Stimulated activated CD4-positive, alpha-beta T cell treated with anti-CD3 and anti-CD28 coated beads, Interleukin-1b, Interleukin-23, amount 100 ng/mL, for 4 hours (primary cell): ENCODE measurements at regions not wholly inside any gene's neighbourhood (a gene's known extent, or its start where the extent isn't known, plus 50 kb on each side); places are given as distances from the start of the nearest gene placed in this dataset.

Experiments
- DNase-seq, 2 donors: peaks; one replicate each; pipeline ENCODE4 v3.0.0-alpha.2; 2020; ENCODE audit warnings: low read depth in 2 of 2

DNA sequence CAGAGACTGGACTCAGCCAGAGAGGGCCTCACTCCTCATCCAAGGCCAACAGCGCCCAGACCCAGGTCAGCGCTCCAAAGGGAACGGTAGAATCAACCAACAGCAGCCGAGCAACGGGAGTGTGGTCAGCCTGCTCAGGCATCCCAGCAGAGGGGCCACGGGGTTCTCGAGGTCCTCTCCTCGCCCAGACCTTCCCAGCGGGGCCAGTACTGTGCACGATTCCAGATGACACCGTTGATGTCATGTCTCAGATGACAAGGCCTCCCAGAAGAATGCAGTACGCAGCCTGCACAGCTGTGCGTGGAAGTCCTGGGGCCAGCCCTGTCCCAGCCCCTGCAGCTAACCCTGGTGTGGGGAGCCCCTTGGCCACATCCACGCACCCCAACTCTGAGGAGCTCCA, 141.0 kb upstream of the PPP1R26 start:
- no peak for DNase-seq

DNA sequence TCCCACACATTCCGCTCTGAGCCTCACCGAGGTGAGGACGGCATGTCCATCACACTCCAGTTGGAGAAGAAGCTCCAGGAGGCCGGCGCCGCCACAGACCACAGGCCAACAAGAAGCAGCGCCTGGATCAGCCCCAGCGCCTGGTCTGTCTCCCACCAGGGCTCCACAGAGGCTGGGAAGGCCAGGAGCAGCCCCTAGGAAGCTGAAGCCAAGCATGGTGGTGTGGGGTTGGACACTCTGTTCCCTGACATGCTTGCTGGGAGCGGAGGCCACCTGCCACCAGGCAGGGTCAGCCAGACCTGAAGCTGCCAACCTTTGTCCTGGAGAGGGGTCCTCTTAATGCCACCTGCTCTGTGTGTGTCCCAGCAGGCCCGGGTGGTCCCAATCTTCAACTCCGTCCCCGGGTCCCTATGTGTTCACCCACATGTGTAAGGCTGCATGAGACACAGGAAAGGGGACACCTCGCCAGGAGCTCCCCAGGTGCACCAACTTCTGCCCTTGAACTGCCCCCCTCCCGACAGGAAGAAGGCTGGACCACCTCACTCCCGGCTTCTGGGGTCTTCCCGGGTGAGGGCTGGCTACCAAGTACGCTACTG, 140.1 kb upstream of the PPP1R26 start:
- DNase-seq, result no peak

- DNase-seq, result no peak
Measured at GRCh38 chr9:135340143-135340655, 139.4 kb upstream of the PPP1R26 start.

GRCh38 chr9:135340726-135341475, 138.7 kb upstream of the PPP1R26 start:
- no peak for DNase-seq

DNA sequence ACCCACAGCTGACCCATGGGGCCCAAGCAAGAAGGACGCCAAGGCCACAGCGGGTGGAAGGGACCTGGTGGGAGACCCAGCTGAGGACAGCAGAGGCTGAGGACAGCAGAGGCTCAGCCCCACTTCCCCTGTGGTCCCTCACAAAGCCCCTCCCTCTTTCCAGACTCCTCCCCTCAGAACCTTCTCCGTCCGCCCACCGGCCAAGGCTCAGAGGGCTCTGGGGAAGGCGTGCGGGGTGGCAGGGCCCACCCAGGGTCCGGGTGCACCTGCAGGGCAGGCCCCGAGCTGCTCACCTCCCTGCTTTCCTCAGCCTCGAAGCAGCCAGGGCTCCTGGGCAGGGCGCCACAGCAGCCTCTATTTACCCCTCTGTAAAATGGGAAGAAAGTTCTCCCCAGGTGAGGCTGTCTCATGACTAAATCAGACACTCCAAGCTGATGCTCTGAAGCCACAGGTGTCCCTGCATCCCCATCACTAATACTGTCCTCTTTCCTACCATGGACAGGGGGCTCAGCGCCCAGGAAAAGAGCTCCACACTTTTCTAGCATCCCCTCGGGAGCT, 137.9 kb upstream of the PPP1R26 start:
- DNase-seq, result no peak

DNA sequence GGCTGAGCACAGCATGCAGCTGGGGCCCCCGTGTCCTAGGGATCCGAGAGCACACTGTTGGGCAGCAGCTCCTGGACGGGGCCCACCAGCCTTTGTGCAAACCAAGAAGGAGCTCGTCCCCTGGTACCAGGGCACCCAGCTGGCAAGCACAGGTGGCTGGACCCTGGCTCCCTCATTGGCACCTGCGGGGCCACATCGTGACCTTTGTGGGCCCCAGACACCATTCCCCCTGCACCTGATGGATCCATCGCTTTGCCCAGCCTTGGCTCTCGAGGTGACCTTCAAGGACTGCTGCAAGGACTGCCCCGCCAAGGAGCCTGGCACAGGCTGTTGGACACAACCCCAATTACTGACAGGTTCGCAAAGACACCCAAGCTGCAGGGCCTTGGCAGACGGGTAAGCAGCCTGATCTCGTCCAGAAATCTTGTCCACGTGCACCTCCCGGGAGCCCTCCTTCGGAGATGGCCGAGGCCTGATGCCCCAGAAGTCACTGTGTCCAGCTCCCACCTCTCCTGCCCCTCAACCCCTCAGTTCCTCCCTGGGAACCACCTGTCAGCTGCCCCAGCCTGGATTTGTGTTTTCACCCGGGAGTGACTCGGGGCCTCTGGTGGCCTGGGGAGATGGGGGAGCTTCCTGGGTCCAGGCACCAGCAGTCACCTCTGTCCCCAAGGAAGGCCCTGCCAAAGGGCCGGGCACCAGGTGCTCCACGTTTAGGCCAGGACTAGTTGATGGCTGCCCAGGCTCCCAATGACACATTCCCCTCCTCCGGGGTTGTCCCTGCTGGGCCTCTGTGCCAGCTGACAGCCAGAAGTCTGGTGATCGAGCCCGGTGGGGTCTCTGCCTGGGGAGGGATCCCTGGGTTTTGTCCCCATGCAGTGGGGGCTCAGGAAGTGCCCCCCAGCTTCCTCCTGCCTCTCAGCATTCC, 137.1 kb upstream of the PPP1R26 start:
- no peak for DNase-seq

GRCh38 chr9:135343136-135343535, 136.4 kb upstream of the PPP1R26 start:
- no peak for DNase-seq

DNA sequence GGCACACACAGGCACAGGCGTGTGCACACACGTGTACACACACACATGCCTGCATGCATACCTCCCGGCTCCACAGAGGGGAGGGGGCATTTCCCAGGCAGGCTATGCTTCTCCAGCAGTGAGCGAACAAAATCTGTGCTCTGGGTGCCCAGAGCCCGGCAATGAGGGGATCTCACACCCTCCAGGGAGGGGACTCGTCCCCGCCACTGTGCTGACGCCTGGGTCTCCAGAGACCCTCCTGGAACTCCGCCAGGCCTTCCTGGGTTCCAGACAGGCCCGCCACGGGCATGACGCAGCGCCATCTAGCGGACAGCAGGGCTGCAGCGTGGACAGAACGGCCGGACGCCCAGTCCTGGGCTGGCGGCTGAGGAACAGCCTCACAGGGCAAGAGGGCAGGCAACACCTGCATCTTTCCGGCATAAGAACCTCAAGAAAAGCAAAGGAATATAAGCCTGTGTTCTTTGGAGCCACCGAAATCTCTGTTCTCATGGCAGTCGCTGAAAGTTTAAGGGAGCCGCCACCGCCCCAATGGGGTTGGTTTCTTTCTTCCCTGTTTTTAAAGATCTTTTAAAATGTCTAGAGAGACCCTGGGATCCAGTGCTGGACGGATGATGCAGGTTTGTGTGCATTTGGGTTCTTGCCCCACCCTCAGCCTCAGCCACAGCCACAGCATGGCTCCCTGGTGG, 135.6 kb upstream of the PPP1R26 start:
- peak; percentile 7 to 52 for DNase-seq

GRCh38 chr9:135344523-135344901, 135.1 kb upstream of the PPP1R26 start:
- no peak for DNase-seq

DNA sequence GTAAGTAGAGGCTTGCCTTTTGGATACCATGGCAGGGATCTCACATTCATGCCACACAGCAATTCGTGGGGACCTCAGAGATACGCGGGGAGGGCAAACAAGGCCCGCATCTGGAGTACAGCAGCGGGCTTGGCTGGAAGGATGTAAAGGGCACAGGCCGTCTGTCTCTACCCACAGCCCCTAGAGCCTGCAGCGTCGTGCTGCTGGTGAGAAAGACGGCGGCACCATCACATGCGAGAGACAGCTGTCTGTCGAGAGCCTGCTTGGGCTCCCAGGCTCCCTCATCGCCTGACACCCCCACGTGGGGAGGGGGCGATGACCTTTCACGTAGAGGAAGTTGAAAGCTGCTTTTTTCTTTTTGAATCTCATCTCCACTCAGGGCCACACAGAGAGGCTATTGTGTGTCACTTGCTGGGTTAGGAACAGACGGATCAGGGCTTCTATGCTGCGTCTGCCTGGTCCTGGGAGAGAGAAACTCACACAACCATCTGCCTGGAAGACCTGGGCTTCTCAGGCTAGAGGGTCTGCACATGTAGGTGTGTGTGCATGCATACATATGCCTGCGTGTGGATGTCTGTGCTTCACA, 134.6 kb upstream of the PPP1R26 start:
- no peak for DNase-seq

- no peak for DNase-seq
Measured at GRCh38 chr9:135345775-135346433, 133.7 kb upstream of the PPP1R26 start.

DNA sequence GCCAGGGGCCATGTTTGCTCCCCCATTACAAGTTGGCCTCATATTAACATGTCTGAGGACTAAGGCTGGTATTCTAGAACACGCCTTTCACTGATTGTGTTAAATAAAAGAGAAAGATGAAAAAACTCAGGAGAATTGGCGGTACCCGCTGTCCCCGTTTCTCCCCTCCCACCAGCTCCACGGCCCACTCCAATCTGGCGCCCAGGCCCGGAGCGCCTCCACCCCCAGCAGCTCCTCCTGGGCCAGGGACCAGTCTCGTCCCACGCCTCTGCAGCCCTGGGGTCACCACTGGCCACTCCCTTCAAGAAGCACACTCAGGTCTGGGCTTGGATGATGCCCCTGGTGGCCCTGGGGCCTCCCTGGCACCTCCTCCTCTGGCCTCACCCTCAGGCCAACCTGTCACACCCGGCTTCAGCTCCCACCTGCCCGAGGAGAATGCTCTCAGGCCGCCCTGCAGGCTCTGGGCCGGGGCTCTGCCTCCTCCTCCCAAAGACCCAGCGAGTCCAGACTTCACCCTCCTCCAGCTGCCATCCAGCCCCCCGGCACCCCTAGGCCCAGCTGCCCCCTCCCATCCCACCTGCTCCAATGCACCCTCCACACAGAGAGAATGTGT, 133.0 kb upstream of the PPP1R26 start:
- DNase-seq, result no peak

- DNase-seq, result no peak
Measured at GRCh38 chr9:135347461-135347860, 132.1 kb upstream of the PPP1R26 start.

DNA sequence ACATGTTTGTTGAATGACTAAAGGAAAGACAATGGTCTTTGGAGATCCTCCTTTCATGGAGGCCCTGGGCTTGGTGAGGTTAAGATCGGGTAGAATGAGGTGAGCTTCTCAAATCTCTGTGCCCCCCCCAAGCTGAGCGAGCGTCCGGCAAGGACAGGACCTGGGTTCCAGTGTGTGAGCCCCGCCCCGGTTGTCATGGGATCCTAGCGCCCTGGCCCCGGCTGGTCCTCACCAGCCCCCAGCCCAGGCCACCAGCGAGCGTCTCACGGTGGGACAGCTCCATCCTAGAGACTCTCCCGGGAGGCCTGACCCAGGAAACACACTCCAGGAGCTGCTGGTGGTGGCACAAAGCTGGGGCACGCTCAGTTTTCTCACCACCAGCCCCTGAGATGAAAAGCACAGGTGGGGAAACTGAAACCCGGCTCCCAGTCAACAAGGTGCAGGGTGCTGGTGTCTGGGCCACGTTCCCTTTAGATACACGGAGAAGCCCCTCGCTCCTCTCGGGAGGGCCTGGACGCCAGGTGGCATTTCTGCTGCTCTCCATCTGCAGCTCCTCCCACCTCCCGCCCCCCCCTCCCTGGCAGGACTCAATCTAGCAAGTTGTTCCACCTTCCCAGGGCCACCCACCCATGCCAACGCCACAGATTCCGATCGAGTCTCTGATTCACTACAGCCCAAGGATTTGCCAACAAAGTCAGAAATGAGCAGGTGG, 131.3 kb upstream of the PPP1R26 start:
- DNase-seq, result no peak

DNA sequence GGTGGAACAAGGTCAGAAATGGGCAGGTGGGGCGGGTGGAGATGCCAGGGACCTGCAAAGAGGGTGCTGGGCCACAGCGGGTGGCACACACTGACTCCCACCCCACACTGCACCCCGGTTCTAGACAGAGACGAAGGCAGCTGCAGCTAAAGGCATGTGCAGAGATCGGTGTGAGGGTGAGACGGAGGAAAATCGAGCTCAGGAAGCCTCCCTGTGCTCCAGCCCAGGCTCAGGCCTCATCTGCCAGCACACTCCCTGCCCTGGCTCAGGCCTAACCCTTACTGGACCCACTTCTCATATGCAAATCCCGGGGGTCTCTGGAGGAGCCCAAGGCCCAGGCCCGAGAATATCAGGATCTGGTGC, 130.8 kb upstream of the PPP1R26 start:
- no peak for DNase-seq

GRCh38 chr9:135349212-135350002, 130.2 kb upstream of the PPP1R26 start:
- DNase-seq, result no peak

DNA sequence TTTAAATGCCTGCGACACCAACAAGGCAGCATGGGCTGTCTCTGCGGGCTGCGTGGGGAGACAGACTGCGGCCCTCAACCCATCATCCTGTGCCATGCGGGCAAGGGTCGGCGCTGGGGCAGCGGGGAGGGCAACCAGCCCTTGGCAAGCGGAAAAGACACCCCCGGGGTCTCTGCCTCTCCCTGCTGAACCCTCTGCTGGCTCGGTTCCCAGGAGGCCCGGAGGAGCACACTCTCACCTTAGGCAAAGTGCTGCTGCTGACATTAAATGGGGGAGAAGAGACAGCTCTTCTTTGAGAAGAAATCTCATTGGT, 129.6 kb upstream of the PPP1R26 start:
- DNase-seq, result no peak

DNA sequence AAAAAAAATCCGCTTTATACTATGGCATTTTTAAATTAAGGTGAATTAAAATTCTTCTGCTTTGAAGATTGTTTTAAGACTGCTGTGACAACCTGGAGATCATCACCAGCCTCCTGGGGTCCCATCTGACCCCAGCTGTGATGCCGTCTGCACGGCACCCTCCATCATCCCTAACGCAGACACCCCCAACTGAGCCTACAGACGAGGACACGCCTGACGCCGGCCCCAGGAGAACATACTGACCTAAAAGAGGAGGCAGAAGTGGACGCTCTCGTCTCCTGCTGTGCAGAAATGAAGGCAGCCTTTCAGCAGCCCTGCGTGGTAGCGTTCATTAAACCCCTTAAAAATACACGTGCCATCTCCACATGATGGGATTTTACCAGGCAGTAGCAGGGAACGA, 125.6 kb upstream of the PPP1R26 start:
- no peak for DNase-seq

DNA sequence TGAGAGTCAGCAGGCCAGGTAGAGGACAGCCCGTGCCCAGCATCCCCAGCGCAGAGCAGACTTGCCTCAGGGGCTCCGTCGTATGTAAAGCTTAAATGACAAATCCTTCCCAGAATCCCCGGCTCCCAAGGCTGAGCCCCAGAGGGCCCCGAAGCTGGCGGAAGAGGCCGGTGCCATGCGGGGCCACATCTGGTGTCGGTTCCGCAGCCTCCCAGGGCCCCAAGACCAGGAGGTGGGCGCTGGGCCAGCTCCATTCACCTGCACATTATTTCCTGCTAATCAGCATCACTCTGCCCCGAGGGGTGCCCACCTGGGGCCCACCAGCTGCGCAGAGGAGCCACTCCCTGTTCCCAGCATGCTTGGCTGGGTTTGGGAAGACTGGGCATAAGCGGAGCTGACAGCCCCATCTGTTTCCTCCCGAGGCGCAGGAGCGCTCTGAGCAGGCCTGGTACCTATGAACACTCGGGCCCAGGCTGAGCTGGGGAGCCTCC, 124.0 kb upstream of the PPP1R26 start:
- DNase-seq, result no peak
